Globus pallidus (tissue), 1 donor: ENCODE measurements at regions not wholly inside any gene's neighbourhood (a gene's known extent, or its start where the extent isn't known, plus 50 kb on each side); places are given as distances from the start of the nearest gene placed in this dataset.

Source experiments
- DNase-seq: peaks from one replicate; pipeline ENCODE4 v3.0.0-alpha.2; 2015; ENCODE audit warnings: low spot score

- no peak for DNase-seq
These were observed 610.2 kb upstream of the ROBO2 start for GRCh38 chr3:76429581-76430177.

- DNase-seq = no peak
These were observed 607.5 kb upstream of the ROBO2 start for GRCh38 chr3:76432396-76432795.

GRCh38 chr3:76436894-76437293 lies 603.0 kb upstream of the ROBO2 start:
- DNase-seq = no peak

- no peak for DNase-seq
These were observed 600.9 kb upstream of the ROBO2 start for GRCh38 chr3:76438971-76439370.

GRCh38 chr3:76442374-76442915 lies 597.5 kb upstream of the ROBO2 start:
- DNase-seq = no peak

GRCh38 chr3:76456322-76456721 lies 583.6 kb upstream of the ROBO2 start:
- no peak for DNase-seq

GRCh38 chr3:76463501-76463900 lies 576.4 kb upstream of the ROBO2 start:
- DNase-seq = no peak

- no peak for DNase-seq
These were observed 569.6 kb upstream of the ROBO2 start for GRCh38 chr3:76470285-76470684.

GRCh38 chr3:76474632-76475031 lies 565.3 kb upstream of the ROBO2 start:
- no peak for DNase-seq

- DNase-seq = no peak
These were observed 560.7 kb upstream of the ROBO2 start for GRCh38 chr3:76479161-76479650.

GRCh38 chr3:76482510-76482909 lies 557.4 kb upstream of the ROBO2 start:
- no peak for DNase-seq

GRCh38 chr3:76487446-76487845 lies 552.5 kb upstream of the ROBO2 start:
- DNase-seq = no peak

- DNase-seq = no peak
These were observed 549.8 kb upstream of the ROBO2 start for GRCh38 chr3:76490064-76490463.

- DNase-seq = no peak
These were observed 544.7 kb upstream of the ROBO2 start for GRCh38 chr3:76495216-76495615.

GRCh38 chr3:76497636-76498035 lies 542.3 kb upstream of the ROBO2 start:
- DNase-seq = no peak

- no peak for DNase-seq
These were observed 539.1 kb upstream of the ROBO2 start for GRCh38 chr3:76500746-76501275.

GRCh38 chr3:76501315-76501714 lies 538.6 kb upstream of the ROBO2 start:
- no peak for DNase-seq

GRCh38 chr3:76502076-76502475 lies 537.8 kb upstream of the ROBO2 start:
- DNase-seq = no peak

GRCh38 chr3:76505202-76505845 lies 534.6 kb upstream of the ROBO2 start:
- no peak for DNase-seq

GRCh38 chr3:76509179-76509830 lies 530.6 kb upstream of the ROBO2 start:
- no peak for DNase-seq

GRCh38 chr3:76514836-76515235 lies 525.1 kb upstream of the ROBO2 start:
- no peak for DNase-seq

GRCh38 chr3:76523337-76523736 lies 516.6 kb upstream of the ROBO2 start:
- DNase-seq = no peak

GRCh38 chr3:76525726-76526125 lies 514.2 kb upstream of the ROBO2 start:
- no peak for DNase-seq
